ENCODE measurements at regions not wholly inside any gene's neighbourhood (a gene's known extent, or its start where the extent isn't known, plus 50 kb on each side); places are given as distances from the start of the nearest gene placed in this dataset.
"Not testable (repeated sequence)": the region's sequence is repeated elsewhere in the genome, so short reads cannot be mapped to it uniquely, and the experiment has no call there.

DNA sequence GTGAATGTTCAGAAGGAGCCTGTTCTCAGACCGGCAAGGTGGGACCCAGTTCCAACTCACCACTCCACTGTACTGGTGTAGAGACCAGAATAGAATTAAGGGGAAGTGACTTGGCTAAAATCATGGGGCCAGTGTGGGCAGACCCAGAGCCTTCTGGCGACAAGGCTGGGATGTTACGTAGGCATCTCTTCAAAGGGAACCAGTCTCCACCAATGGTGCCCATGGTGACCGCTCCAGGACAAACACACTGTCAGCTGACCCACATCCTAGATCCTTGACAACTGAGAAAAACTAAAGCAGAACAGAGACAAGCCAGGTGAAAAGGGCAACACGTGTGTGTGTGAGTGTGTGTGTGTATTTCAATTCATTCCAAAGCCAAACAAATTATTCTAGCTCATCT, 321.7 kb upstream of the FRG2C start:
- TF ChIP-seq, protein P1, sequence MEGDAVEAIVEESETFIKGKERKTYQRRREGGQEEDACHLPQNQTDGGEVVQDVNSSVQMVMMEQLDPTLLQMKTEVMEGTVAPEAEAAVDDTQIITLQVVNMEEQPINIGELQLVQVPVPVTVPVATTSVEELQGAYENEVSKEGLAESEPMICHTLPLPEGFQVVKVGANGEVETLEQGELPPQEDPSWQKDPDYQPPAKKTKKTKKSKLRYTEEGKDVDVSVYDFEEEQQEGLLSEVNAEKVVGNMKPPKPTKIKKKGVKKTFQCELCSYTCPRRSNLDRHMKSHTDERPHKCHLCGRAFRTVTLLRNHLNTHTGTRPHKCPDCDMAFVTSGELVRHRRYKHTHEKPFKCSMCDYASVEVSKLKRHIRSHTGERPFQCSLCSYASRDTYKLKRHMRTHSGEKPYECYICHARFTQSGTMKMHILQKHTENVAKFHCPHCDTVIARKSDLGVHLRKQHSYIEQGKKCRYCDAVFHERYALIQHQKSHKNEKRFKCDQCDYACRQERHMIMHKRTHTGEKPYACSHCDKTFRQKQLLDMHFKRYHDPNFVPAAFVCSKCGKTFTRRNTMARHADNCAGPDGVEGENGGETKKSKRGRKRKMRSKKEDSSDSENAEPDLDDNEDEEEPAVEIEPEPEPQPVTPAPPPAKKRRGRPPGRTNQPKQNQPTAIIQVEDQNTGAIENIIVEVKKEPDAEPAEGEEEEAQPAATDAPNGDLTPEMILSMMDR (conservative IDR thresholded peaks at IDR 0.05; ENCODE audit: low read depth, low read length), result no peak
- Histone ChIP-seq H2AFZ (ENCODE audit: low read depth) (no peak overlapping the region), H3K4me1 (ENCODE audit: low read depth, poor library complexity, severe bottlenecking) (no peaks in the 10 kb centered on the region), H3K79me2 (ENCODE audit: insufficient read depth, low read depth) (no peaks in the 10 kb centered on the region), H3K27ac (no peak overlapping the region), H3K27me3 (ENCODE audit: insufficient read depth, low read depth) (no peaks in the 10 kb centered on the region), H3K4me2 (no peak overlapping the region), H3K36me3 (ENCODE audit: insufficient read depth) (no peaks in the 10 kb centered on the region), H3K9ac (no peak overlapping the region), H4K20me1 (ENCODE audit: insufficient read depth) (no peaks in the 10 kb centered on the region), H3K4me3 (IDR thresholded peaks at IDR 0.05; ENCODE audit: insufficient read depth, low read depth, low read length) (no peak overlapping the region)

DNA sequence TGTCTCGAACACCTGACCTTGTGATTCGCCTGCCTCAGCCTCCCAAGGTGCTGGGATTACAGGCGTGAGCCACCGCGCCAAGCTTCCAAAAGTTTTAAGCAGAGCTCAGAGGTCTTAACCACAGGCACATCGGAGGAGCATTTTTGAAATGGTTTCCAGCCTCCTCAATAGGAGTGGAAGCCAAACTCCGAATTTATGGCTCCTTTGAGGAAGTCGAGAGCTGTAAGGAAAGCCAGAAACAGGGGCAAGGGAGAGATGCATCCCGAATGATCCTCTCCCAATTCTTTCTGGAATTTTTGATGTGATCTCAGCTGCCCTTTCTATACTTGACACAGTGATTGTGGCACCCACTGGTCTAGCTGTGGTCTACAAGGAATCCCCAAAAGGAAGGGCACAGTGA, 313.6 kb upstream of the FRG2C start:
- not testable (repeated sequence) for H4K20me1 ChIP-seq (ENCODE audit: insufficient read depth); H3K27me3 ChIP-seq (ENCODE audit: insufficient read depth, low read depth); H3K36me3 ChIP-seq (ENCODE audit: insufficient read depth); H3K79me2 ChIP-seq (ENCODE audit: insufficient read depth, low read depth); H2AFZ ChIP-seq (ENCODE audit: low read depth); H3K27ac ChIP-seq; H3K4me3 ChIP-seq (IDR thresholded peaks at IDR 0.05; ENCODE audit: insufficient read depth, low read depth, low read length); H3K4me1 ChIP-seq (ENCODE audit: low read depth, poor library complexity, severe bottlenecking); H3K9ac ChIP-seq; H3K4me2 ChIP-seq

DNA sequence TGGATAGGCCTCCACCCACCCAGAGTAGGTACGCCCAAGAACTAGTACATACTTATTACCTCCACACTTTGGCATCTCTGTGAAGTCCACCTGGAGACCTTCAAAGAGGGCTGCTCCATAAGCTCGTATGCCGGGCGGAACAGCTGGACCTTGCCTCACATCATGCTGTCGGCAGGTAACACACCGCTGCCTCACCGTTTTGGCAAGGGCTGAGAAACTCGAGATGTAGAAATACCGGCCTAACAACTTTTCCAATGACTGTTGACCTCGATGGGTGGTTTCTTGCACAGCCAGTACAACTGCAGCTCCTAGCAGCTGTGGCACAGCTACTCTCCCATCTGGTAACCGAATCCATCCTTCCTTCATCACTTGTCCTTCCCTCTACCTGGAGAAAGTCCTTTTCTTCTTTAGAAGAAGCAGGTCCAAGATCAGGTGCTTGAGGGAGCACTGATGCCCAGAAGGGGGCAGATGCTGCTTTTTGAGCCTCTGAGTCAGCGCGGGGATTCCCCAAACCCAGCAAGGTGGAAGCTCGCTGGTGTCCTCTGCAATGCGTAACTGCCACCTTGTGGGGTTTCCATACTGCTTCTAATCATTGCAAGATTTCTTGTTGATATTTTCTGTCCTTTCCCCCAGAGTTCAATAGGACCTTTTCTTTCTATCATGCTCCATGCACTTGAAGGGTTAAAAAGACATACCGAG, 301.9 kb upstream of the FRG2C start:
- H3K4me2 ChIP-seq; H3K27ac ChIP-seq; H3K79me2 ChIP-seq (ENCODE audit: insufficient read depth, low read depth); H2AFZ ChIP-seq (ENCODE audit: low read depth); H3K4me3 ChIP-seq (IDR thresholded peaks at IDR 0.05; ENCODE audit: insufficient read depth, low read depth, low read length); H3K27me3 ChIP-seq (ENCODE audit: insufficient read depth, low read depth); H3K9ac ChIP-seq; H4K20me1 ChIP-seq (ENCODE audit: insufficient read depth); H3K36me3 ChIP-seq (ENCODE audit: insufficient read depth); H3K4me1 ChIP-seq (ENCODE audit: low read depth, poor library complexity, severe bottlenecking): not testable (repeated sequence)

DNA sequence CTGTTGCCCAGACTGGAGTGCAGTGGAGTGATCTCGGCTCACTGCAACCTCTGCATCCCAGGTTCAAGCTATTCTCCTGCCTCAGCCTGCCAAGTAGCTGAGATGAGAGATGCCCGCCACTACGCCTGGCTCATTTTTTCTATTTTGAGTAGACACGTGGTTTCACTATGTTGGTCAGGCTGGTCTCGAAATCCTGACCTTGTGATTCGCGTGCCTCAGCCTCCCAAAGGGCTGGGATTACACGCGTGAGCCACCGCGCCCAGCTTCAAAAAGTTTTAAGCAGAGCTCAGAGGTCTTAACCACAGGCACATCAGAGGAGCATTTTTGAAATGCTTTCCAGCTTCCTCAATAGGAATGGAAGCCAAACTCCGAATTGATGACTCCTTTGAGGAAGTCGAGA, 291.2 kb upstream of the FRG2C start:
- not testable (repeated sequence) for H3K36me3 ChIP-seq (ENCODE audit: insufficient read depth); H3K4me2 ChIP-seq; H3K27me3 ChIP-seq (ENCODE audit: insufficient read depth, low read depth); H2AFZ ChIP-seq (ENCODE audit: low read depth); H3K9ac ChIP-seq; H3K79me2 ChIP-seq (ENCODE audit: insufficient read depth, low read depth); H3K4me3 ChIP-seq (IDR thresholded peaks at IDR 0.05; ENCODE audit: insufficient read depth, low read depth, low read length); H4K20me1 ChIP-seq (ENCODE audit: insufficient read depth)
- H3K27ac ChIP-seq, result peak overlapping the region; percentile 73; the same call in 1 of the 2 replicates
- H3K4me1 ChIP-seq (ENCODE audit: low read depth, poor library complexity, severe bottlenecking), result peaks cover 18% of the 10 kb centered on the region

DNA sequence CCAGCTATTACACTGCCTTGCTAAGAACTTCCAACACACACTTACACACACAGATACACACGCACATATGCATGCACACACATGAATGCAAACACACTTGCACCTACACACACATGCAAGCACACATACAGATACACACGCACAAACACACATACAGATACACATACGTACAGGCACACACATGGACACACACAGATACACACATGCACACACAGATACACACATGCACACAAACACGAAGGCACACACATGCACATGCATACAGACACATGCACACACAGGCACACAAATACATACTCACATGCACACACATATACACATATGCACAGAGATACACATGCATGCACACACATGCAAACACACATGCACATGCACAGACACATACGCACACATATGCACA, 284.3 kb upstream of the FRG2C start:
- H3K27me3 ChIP-seq (ENCODE audit: insufficient read depth, low read depth); H2AFZ ChIP-seq (ENCODE audit: low read depth); H3K79me2 ChIP-seq (ENCODE audit: insufficient read depth, low read depth); H3K36me3 ChIP-seq (ENCODE audit: insufficient read depth); H4K20me1 ChIP-seq (ENCODE audit: insufficient read depth); H3K27ac ChIP-seq; H3K9ac ChIP-seq; H3K4me2 ChIP-seq; H3K4me3 ChIP-seq (IDR thresholded peaks at IDR 0.05; ENCODE audit: insufficient read depth, low read depth, low read length): not testable (repeated sequence)
- H3K4me1 ChIP-seq (ENCODE audit: low read depth, poor library complexity, severe bottlenecking), result peaks cover 11% of the 10 kb centered on the region

DNA sequence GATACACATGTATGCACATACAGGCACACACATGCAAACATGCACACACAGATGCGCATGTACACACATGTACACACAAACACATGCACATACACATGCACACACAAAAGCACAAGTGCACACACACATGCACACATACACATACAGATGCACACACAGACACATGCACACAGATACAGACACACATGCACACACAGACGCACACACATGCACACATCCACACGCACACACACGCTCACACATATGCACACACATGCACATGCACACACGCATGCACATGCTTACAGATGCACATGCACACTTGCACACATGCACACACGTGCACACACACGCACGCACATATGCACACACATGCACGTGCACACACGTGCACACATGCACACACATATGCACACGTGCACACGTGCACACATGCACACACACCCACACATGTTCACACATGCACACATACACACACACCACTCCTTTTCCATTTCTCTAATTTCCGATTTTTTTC, 283.8 kb upstream of the FRG2C start:
- Histone ChIP-seq H3K9ac (no peak overlapping the region), H3K4me1 (ENCODE audit: low read depth, poor library complexity, severe bottlenecking) (peaks cover 7% of the 10 kb centered on the region), H4K20me1 (ENCODE audit: insufficient read depth) (no peaks in the 10 kb centered on the region), H3K27me3 (ENCODE audit: insufficient read depth, low read depth) (no peaks in the 10 kb centered on the region), H3K79me2 (ENCODE audit: insufficient read depth, low read depth) (no peaks in the 10 kb centered on the region), H2AFZ (ENCODE audit: low read depth) (no peak overlapping the region), H3K27ac (no peak overlapping the region), H3K4me2 (no peak overlapping the region), H3K36me3 (ENCODE audit: insufficient read depth) (no peaks in the 10 kb centered on the region), H3K4me3 (IDR thresholded peaks at IDR 0.05; ENCODE audit: insufficient read depth, low read depth, low read length) (no peak overlapping the region)
- TF ChIP-seq, protein P1 (conservative IDR thresholded peaks at IDR 0.05; ENCODE audit: low read depth, low read length), result no peak

DNA sequence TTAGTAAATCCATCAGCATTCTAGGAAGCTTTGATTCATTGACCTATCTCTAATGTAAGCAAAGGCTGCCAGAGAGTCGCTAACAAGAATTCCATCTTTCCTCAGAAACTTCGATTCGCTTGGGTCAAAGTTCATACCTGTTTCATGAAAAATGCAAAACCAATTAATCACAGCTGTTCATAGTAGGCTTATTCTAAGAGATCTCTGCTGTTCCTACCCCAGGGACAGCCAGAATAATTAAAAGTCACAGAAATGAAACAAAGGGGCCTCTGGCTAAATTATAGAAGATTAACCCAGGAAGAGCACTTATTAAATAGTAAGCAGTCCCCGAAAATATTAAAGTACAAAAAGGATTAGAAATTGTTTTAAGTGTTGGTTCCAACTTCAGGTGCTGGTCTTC, 280.1 kb upstream of the FRG2C start:
- not testable (repeated sequence) for H3K4me1 ChIP-seq (ENCODE audit: low read depth, poor library complexity, severe bottlenecking); H3K27me3 ChIP-seq (ENCODE audit: insufficient read depth, low read depth); H3K79me2 ChIP-seq (ENCODE audit: insufficient read depth, low read depth); H2AFZ ChIP-seq (ENCODE audit: low read depth); H3K36me3 ChIP-seq (ENCODE audit: insufficient read depth); H3K27ac ChIP-seq; H3K9ac ChIP-seq; H4K20me1 ChIP-seq (ENCODE audit: insufficient read depth); H3K4me2 ChIP-seq; H3K4me3 ChIP-seq (IDR thresholded peaks at IDR 0.05; ENCODE audit: insufficient read depth, low read depth, low read length)

DNA sequence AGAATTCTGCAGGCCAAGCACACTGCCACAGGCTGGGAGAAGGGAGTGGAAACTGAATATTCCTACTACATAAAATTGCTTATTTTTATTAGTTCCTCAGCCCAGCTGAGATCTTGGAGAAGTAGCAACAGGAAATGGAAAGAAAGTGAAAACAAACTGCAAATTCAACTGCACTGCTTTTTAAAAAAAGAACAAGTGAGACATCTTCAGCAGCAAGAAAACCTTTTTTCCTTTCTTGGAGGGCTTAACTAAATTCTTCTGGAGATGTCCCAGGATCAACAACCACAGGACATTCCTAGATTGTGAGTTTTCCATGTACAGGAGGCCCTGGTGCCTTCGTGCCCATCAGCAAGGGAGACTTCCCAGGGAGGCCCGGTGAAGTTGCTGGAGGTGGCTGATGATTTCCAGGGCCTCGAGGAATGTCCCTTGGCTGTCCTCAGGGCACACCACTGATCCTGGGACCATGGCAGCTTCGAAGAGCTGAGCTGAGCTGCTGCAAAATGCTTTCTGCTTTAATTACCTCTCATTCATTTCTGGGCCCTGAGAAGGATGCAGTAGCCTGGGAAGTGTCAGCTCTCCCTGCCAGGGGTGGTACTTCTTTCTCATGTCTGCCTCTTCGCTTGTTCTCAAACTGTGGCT, 275.5 kb upstream of the FRG2C start:
- H3K4me2 ChIP-seq; H3K36me3 ChIP-seq (ENCODE audit: insufficient read depth); H3K9ac ChIP-seq; H3K4me1 ChIP-seq (ENCODE audit: low read depth, poor library complexity, severe bottlenecking); H3K79me2 ChIP-seq (ENCODE audit: insufficient read depth, low read depth); H3K27ac ChIP-seq; H3K4me3 ChIP-seq (IDR thresholded peaks at IDR 0.05; ENCODE audit: insufficient read depth, low read depth, low read length); H2AFZ ChIP-seq (ENCODE audit: low read depth); H3K27me3 ChIP-seq (ENCODE audit: insufficient read depth, low read depth); H4K20me1 ChIP-seq (ENCODE audit: insufficient read depth): not testable (repeated sequence)
